Natural killer cell (primary cell): ENCODE measurements at regions not wholly inside any gene's neighbourhood (a gene's known extent, or its start where the extent isn't known, plus 50 kb on each side); places are given as distances from the start of the nearest gene placed in this dataset.

Source experiments
- ATAC-seq, 3 donors: fragments of 150-1000 bp in 2 of 3; fragments of 200-7000 bp in 1 of 3; cut with Tn5 transposase; 1 replicate in 1 of 3; 2 replicates in 2 of 3; pipeline ENCODE4 v1.10.0; 2021; ENCODE audit warnings: mild to moderate bottlenecking in 2 of 3, moderate library complexity in 2 of 3
- DNase-seq, 2 donors: peaks; one replicate each; pipeline versions ENCODE4 v3.0.0 to v3.0.0-alpha.2; 2013 to 2021; ENCODE audit warnings: mixed read lengths in 1 of 2
- H3K27ac ChIP-seq: one replicate; pipeline ENCODE4 v1.5.1; 2013; ENCODE audit warnings: mild to moderate bottlenecking, low read length
- H3K27me3 ChIP-seq: one replicate; pipeline ENCODE4 v1.6.1; 2013; ENCODE audit warnings: low read length; ENCODE audit not compliant: control insufficient read depth, insufficient read depth
- H3K36me3 ChIP-seq: one replicate; pipeline ENCODE4 v1.6.1; 2013; ENCODE audit warnings: low read length; ENCODE audit not compliant: control insufficient read depth, insufficient read depth
- H3K4me1 ChIP-seq: one replicate; pipeline ENCODE4 v1.6.1; 2013; ENCODE audit warnings: low read length; ENCODE audit not compliant: control insufficient read depth, insufficient read depth
- H3K4me3 ChIP-seq: one replicate; pipeline ENCODE4 v1.5.1; 2013; ENCODE audit warnings: low read length
- H3K9me3 ChIP-seq: one replicate; pipeline ENCODE4 v1.6.1; 2013; ENCODE audit warnings: low read length; ENCODE audit not compliant: control insufficient read depth, insufficient read depth
- H3K27ac Mint-ChIP-seq, 2 donors: one replicate each; pipeline ENCODE4 v1.8.0; 2022; ENCODE audit warnings: mild to moderate bottlenecking in 2 of 2, mixed read lengths in 2 of 2, moderate library complexity in 1 of 2
- H3K27me3 Mint-ChIP-seq, 2 donors: one replicate each; pipeline ENCODE4 v1.8.0; 2022; ENCODE audit warnings: low read depth in 2 of 2, mixed read lengths in 2 of 2
- H3K36me3 Mint-ChIP-seq: one replicate; pipeline ENCODE4 v1.8.0; 2022; ENCODE audit warnings: mixed read lengths
- H3K4me1 Mint-ChIP-seq, 2 donors: one replicate each; pipeline ENCODE4 v1.8.0; 2022; ENCODE audit warnings: mixed read lengths in 2 of 2
- H3K4me3 Mint-ChIP-seq: one replicate; pipeline ENCODE4 v1.8.0; 2022; ENCODE audit warnings: mild to moderate bottlenecking, moderate library complexity, mixed read lengths
- H3K9me3 Mint-ChIP-seq, 2 donors: one replicate each; pipeline ENCODE4 v1.8.0; 2022; ENCODE audit warnings: mixed read lengths in 2 of 2
- CTCF ChIP-seq: fragments of 200-600 bp; IDR thresholded peaks from one replicate; pipeline ENCODE4 v1.8.0; 2022; ENCODE audit warnings: antibody characterized with exemption
- WGBS: methylation state at CpG from one replicate; pipeline ENCODE4 v1.1.7; 2013; ENCODE audit warnings: missing lambda C conversion rate; ENCODE audit not compliant: insufficient coverage; 5-methylcytosine and 5-hydroxymethylcytosine counted together
- intact Hi-C: fragments of 100-400 bp; cut with micrococcal nuclease; formaldehyde crosslinking; loops from one replicate; pipeline ENCODE4 v1.14.2; 2022

- H3K27me3 Mint-ChIP-seq, result no peaks in the 10 kb centered on the region
- no peaks in the 10 kb centered on the region for H3K27me3 ChIP-seq
- H3K9me3 ChIP-seq, result no peaks in the 10 kb centered on the region
- H3K4me3 ChIP-seq, result no peak overlapping the region
- no peaks in the 10 kb centered on the region for H3K4me1 Mint-ChIP-seq
- no peak for ATAC-seq
- peaks cover 7 to 11% of the 10 kb centered on the region in 2 donors for H3K9me3 Mint-ChIP-seq
- H3K27ac Mint-ChIP-seq, result no peak overlapping the region
- no peak for DNase-seq
- TF ChIP-seq CTCF, result no peak
- no peak overlapping the region for H3K27ac ChIP-seq
- H3K4me3 Mint-ChIP-seq, result no peak overlapping the region
- H3K36me3 ChIP-seq, result no peaks in the 10 kb centered on the region
- no peaks in the 10 kb centered on the region for H3K36me3 Mint-ChIP-seq
- intact Hi-C loops, result no loop called here
- no peaks in the 10 kb centered on the region for H3K4me1 ChIP-seq
Observed at GRCh38 chr20:11316244-11316643, 601.4 kb upstream of the BTBD3 start.

GRCh38 chr20:11320033-11320432 lies 597.7 kb upstream of the BTBD3 start:
- Histone ChIP-seq H3K36me3 (no peaks in the 10 kb centered on the region), H3K4me3 (no peak overlapping the region), H3K27me3 (no peaks in the 10 kb centered on the region), H3K27ac (no peak overlapping the region), H3K9me3 (no peaks in the 10 kb centered on the region), H3K4me1 (no peaks in the 10 kb centered on the region)
- H3K36me3 Mint-ChIP-seq, result no peaks in the 10 kb centered on the region
- H3K9me3 Mint-ChIP-seq, result peaks cover 6 to 18% of the 10 kb centered on the region in 2 donors
- intact Hi-C loops, result no loop called here
- H3K4me1 Mint-ChIP-seq, result no peaks in the 10 kb centered on the region
- no peak for TF ChIP-seq CTCF
- ATAC-seq (no peak), DNase-seq (no peak)
- no peak overlapping the region for H3K4me3 Mint-ChIP-seq
- no peak overlapping the region for H3K27ac Mint-ChIP-seq
- no peaks in the 10 kb centered on the region for H3K27me3 Mint-ChIP-seq

GRCh38 chr20:11323816-11324215 lies 593.9 kb upstream of the BTBD3 start:
- no peaks in the 10 kb centered on the region for H3K36me3 ChIP-seq
- no peak overlapping the region for H3K27ac ChIP-seq
- TF ChIP-seq CTCF, result no peak
- H3K9me3 ChIP-seq, result no peaks in the 10 kb centered on the region
- no peak for DNase-seq
- intact Hi-C loops, result no loop called here
- Mint-ChIP-seq H3K9me3 (peaks cover 9 to 16% of the 10 kb centered on the region in 2 donors), H3K27me3 (no peaks in the 10 kb centered on the region), H3K36me3 (no peaks in the 10 kb centered on the region), H3K4me3 (no peak overlapping the region), H3K4me1 (no peaks in the 10 kb centered on the region), H3K27ac (no peak overlapping the region)
- ATAC-seq, result no peak
- H3K4me1 ChIP-seq, result no peaks in the 10 kb centered on the region
- WGBS, result 100% methylated on average over 1 of the region's 1 CpG
- no peaks in the 10 kb centered on the region for H3K27me3 ChIP-seq
- H3K4me3 ChIP-seq, result no peak overlapping the region

GRCh38 chr20:11324990-11325389 lies 592.7 kb upstream of the BTBD3 start:
- Mint-ChIP-seq H3K4me3 (no peak overlapping the region), H3K27ac (no peak overlapping the region), H3K27me3 (no peaks in the 10 kb centered on the region), H3K4me1 (no peaks in the 10 kb centered on the region), H3K36me3 (no peaks in the 10 kb centered on the region), H3K9me3 (peaks cover 9 to 16% of the 10 kb centered on the region in 2 donors)
- Histone ChIP-seq H3K4me1 (no peaks in the 10 kb centered on the region), H3K36me3 (no peaks in the 10 kb centered on the region), H3K4me3 (no peak overlapping the region), H3K27ac (no peak overlapping the region), H3K9me3 (no peaks in the 10 kb centered on the region), H3K27me3 (no peaks in the 10 kb centered on the region)
- DNase-seq, result no peak
- ATAC-seq, result no peak
- no peak for TF ChIP-seq CTCF
- WGBS, result 83% methylated on average over 4 of the region's 4 CpGs
- intact Hi-C loops, result no loop called here
